NCI-H2029 (cell line): ENCODE measurements at regions not wholly inside any gene's neighbourhood (a gene's known extent, or its start where the extent isn't known, plus 50 kb on each side); places are given as distances from the start of the nearest gene placed in this dataset.
"Not testable (repeated sequence)": the region's sequence is repeated elsewhere in the genome, so short reads cannot be mapped to it uniquely, and the experiment has no call there.

Source experiments
- DNase-seq: peaks from one replicate; lab custom pipeline; 2025; lab: John Stamatoyannopoulos, UW

DNA sequence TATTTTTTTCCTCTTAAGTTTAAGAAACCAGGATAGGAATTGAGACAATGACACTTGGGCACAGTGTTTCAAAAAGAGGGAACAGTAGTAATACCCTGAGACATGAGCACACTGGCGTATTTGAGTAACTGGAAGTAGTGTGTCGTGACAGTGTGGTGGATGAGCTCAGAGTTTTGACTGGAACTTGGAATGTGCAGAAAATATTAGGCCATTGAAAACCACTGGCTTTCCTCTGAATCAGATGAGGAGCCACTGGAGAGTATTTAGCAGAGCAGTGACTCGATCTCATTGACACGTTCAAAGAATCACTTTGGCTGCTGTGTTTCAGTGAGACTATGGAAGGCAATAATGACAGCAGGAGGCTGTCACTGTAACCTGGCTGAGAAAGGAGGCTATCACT lies 1531.2 kb downstream of the STIM2 start:
- DNase-seq, result no peak

GRCh38 chr4:28402751-28403150 lies 1542.1 kb downstream of the STIM2 start:
- DNase-seq, result no peak

GRCh38 chr4:28421221-28421620 lies 1560.6 kb downstream of the STIM2 start:
- DNase-seq, result no peak

GRCh38 chr4:28426251-28426650 lies 1565.6 kb downstream of the STIM2 start:
- no peak for DNase-seq

DNA sequence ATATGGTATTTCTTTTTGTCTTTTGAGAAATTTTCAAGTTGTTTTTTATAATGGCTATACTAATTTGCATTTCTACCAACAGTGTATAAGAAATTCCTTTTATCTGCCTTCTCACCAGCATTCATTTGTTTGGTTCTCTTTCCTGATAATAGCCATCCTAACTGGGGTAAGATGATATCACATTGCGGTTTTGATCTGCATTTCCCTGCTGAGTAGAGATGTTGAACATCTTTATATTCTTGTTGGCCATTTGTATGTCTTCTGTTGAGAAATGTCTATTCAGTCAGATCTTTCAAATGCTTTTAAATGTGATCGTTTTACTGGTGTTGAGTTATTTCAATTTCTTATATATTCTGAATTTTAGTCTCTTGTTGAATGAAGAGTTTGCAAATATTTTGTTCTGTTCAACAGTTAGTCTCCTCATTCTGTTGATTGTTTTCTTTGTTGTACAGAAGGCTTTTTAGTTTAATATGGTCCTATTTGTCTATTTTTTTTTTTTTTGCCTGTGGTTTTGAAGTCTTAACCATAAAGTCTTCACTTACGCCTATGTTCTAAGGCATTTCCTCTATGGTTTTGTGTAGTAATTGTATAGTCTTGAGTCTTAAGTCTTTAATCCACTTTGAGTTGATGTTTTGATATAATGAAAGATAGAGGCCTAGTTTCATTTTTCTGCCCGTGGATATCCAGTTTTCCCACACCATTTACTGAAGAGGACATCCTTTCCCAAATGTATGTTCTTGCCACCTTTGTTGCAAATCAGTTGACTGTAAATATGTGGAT lies 1566.9 kb downstream of the STIM2 start:
- DNase-seq, result no peak

GRCh38 chr4:28432348-28433025 lies 1571.8 kb downstream of the STIM2 start:
- no peak for DNase-seq

- no peak for DNase-seq
These were observed 1574.7 kb downstream of the STIM2 start for GRCh38 chr4:28435314-28435713.

DNA sequence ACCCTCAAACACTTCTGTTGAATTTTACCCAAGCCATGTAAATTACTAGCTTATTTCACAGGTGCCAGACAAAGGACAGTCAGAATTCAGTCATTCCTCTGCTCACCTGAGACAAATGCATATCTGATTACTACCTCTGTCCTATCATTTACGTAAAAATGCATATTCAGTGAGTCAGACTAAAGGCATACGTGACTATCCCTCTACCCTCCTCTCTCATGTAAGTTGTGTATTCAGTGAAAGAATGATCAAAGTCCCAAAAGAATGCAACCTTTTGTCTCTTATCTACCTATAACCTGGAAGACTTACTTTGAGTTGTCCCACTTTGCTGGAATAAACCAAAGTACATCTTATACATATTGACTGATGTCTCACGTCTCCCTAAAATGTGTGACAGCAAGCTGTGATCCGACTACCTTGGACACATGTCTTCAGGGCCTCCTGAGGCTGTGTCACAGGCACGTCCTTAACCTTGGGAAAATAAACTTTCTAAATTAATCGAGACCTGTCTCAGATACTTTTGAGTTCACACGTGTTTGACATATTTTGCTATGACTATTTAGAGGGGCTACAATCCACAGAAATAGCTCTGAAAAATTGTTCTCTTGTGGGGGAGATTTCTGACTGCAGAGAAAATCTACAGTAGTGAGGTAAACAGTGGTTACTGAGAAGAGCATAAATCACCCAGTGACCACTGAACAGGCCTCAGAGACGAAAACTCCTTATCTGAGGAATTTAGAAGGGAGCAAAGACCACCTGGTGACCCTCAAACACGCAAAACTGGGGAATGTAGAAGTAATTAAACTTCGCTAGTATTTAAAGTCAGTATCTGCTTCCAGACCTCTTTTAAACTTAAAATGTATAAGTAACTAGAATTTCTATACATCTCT lies 1575.8 kb downstream of the STIM2 start:
- no peak for DNase-seq

- no peak for DNase-seq
These were observed 1582.7 kb downstream of the STIM2 start for GRCh38 chr4:28443371-28443770.

- no peak for DNase-seq
These were observed 1583.3 kb downstream of the STIM2 start for GRCh38 chr4:28443801-28444412.

GRCh38 chr4:28444886-28445496 lies 1584.3 kb downstream of the STIM2 start:
- DNase-seq, result no peak

GRCh38 chr4:28449085-28449484 lies 1588.4 kb downstream of the STIM2 start:
- no peak for DNase-seq

GRCh38 chr4:28451346-28451745 lies 1590.7 kb downstream of the STIM2 start:
- no peak for DNase-seq

GRCh38 chr4:28462766-28463700 lies 1602.4 kb downstream of the STIM2 start:
- no peak for DNase-seq

- DNase-seq, result no peak
These were observed 1604.2 kb downstream of the STIM2 start for GRCh38 chr4:28464823-28465222.

DNA sequence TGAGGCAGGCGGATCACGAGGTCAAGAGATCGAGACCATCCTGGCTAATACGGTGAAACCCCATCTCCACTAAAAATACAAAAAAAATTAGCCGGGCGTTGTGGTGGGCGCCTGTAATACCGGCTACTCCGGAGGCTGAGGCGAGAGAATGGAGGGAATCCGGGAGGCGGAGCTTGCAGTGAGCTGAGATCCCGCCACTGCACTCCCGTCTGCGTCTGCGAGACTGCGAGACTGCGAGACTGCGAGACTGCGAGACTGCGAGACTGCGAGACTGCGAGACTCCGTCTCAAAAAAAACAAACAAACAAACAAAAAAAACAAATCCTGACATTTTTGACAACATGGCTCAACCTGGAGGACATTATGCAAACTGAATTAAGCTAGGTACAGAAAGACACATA lies 1606.2 kb downstream of the STIM2 start:
- DNase-seq, result not testable (repeated sequence)

DNA sequence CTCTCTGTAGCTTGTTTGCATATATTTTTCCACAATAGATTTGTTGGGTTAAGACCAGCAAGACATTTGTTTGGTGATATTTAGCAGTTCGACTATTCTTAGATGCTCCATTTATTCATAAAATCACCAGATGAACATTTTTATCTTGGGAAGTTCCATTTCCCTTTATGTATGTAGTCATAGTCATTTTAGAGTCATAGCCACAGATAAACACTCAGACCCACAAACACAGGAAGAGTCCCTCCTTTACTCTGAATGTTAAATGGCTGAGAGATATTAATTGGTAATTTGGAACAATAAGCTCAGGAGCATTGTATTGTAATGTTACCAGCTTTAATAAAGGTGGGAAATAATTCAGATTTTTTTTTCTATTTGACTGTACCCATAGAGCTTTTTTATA lies 1608.7 kb downstream of the STIM2 start:
- no peak for DNase-seq

DNA sequence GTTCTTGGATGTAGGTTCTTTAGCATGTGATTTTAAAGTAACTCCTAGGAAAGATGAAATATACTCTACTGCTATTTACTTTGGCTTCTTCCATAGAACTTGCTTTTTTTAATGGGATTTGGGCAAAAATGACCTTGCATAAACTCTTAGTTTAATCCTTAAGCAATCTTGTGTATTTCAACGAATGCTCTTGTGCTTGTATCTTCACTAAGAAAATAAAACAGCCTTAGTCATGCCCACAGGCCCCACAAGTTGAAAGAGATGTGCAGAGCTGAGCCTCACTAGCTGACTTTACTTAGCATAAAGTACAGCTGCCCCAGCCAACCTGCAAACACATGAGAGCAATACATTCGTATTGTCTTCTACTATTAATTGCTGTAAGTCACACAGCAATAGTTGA lies 1609.2 kb downstream of the STIM2 start:
- no peak for DNase-seq

DNA sequence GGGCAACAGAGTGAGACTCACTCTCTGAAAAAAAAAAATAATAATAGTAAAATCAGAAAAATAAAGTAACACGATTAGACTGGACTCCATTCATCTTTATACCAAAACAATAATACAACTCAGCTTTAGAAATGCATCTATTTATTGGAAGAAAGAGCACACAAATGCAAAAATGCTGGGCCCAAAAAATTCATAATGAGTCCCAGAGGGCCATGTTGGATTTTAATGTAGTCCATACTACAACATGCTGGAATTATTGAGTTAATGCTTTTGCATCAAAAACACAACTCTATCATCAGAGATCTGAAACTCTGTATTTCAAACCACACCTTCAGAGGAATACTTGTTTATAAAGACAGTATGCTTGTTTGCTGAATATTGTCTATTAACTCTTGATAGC lies 1614.7 kb downstream of the STIM2 start:
- DNase-seq, result no peak

DNA sequence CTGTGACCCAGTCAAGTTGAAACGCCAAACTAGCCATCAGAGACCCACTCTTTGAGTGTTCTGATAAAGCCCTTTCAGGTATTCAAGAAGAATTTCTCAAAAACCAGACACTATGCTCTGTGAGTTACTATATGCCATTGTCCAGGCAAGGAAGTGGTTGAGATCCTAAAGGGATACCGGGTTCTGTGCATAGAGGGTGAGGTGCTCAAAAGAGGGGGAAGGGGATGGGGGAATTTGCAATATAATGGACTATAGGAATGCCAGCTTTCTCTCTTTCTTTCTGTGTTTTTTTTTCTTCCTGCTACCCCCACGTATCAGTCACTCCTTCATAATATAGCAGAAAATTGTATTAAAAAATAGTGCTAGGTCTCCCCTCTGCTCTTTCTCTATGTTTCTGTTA lies 1619.0 kb downstream of the STIM2 start:
- DNase-seq, result no peak

GRCh38 chr4:28481565-28481964 lies 1620.9 kb downstream of the STIM2 start:
- DNase-seq, result no peak
